ENCODE measurements at regions not wholly inside any gene's neighbourhood (a gene's known extent, or its start where the extent isn't known, plus 50 kb on each side); places are given as distances from the start of the nearest gene placed in this dataset.

DNA sequence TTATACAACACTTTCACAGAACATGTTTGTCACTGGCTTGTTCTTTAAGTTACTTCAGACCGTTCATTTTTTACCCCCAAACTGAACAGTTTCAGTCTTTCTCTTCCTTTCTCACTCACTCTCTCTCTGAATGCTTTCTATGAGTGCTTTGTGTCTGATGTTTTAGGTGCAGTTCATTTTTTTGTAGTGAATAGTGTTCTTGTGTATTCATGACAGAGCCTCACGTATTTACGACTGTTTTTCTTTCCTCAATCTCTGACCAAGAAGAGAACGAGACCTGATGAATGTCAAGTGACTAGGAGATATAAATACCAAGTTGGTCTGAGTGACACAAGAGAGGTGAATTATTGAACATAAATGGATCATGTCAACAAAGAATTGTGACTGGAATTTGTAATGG lies 1525.0 kb upstream of the MIR17HG start:
- TF ChIP-seq, protein P1, sequence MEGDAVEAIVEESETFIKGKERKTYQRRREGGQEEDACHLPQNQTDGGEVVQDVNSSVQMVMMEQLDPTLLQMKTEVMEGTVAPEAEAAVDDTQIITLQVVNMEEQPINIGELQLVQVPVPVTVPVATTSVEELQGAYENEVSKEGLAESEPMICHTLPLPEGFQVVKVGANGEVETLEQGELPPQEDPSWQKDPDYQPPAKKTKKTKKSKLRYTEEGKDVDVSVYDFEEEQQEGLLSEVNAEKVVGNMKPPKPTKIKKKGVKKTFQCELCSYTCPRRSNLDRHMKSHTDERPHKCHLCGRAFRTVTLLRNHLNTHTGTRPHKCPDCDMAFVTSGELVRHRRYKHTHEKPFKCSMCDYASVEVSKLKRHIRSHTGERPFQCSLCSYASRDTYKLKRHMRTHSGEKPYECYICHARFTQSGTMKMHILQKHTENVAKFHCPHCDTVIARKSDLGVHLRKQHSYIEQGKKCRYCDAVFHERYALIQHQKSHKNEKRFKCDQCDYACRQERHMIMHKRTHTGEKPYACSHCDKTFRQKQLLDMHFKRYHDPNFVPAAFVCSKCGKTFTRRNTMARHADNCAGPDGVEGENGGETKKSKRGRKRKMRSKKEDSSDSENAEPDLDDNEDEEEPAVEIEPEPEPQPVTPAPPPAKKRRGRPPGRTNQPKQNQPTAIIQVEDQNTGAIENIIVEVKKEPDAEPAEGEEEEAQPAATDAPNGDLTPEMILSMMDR (IDR thresholded peaks at IDR 0.05): no peak
- no peak for TF ChIP-seq EP300 (IDR thresholded peaks at IDR 0.05)
- TF ChIP-seq JUNB (IDR thresholded peaks at IDR 0.05): no peak
- TF ChIP-seq SMC3 (IDR thresholded peaks at IDR 0.05): no peak
- no peak for TF ChIP-seq TP53 (CRISPR knock-in tag; IDR thresholded peaks at IDR 0.05)
- TF ChIP-seq NR3C1 (IDR thresholded peaks at IDR 0.05): no peak
- TF ChIP-seq HOXA7 (CRISPR knock-in tag; IDR thresholded peaks at IDR 0.05): no peak
- TF ChIP-seq, protein P2, sequence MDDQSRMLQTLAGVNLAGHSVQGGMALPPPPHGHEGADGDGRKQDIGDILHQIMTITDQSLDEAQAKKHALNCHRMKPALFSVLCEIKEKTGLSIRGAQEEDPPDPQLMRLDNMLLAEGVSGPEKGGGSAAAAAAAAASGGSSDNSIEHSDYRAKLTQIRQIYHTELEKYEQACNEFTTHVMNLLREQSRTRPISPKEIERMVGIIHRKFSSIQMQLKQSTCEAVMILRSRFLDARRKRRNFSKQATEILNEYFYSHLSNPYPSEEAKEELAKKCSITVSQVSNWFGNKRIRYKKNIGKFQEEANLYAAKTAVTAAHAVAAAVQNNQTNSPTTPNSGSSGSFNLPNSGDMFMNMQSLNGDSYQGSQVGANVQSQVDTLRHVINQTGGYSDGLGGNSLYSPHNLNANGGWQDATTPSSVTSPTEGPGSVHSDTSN (IDR thresholded peaks at IDR 0.05): no peak
